H1 (cell line): ENCODE measurements at regions not wholly inside any gene's neighbourhood (a gene's known extent, or its start where the extent isn't known, plus 50 kb on each side); places are given as distances from the start of the nearest gene placed in this dataset.

Experiments used
- CTCF ChIA-PET: fragments of 300-600 bp; sonication (Branson Sonifier 250); formaldehyde crosslinking; loops from one replicate; lab custom pipeline; 2021; ENCODE audit not compliant: partially characterized antibody; lab: Charles Lee
- POLR2A ChIA-PET: fragments of 300-600 bp; sonication (Branson Sonifier 250); formaldehyde crosslinking; loops from one replicate; lab custom pipeline; 2021; ENCODE audit warnings: inconsistent platforms; ENCODE audit not compliant: partially characterized antibody; lab: Charles Lee
- DNase-seq, 2 experiments: peaks; one replicate each; pipeline versions ENCODE4 v3.0.0 to v3.0.0-alpha.2; 2010 to 2022; ENCODE audit warnings: low spot score in 2 of 2, low read depth in 1 of 2, mixed read lengths in 1 of 2
- FAIRE-seq: peaks from 2 replicates; lab custom pipeline; 2011; peaks lifted over from hg19 to GRCh38; lab: Jason Lieb, UNC
- H2AFZ ChIP-seq: 2 replicates; pipeline ENCODE4 v1.8.1; 2012; ENCODE audit warnings: low read length, inconsistent platforms
- H2AK5ac ChIP-seq: 2 replicates; pipeline ENCODE4 v1.6.1; 2013; ENCODE audit warnings: low read depth, low read length
- H2BK120ac ChIP-seq: replicated peaks from 2 replicates; pipeline ENCODE3; 2013; ENCODE audit warnings: low read depth, low read length, inconsistent platforms
- H2BK12ac ChIP-seq: 2 replicates; pipeline ENCODE4 v1.6.1; 2013; ENCODE audit warnings: low read depth, low read length
- H2BK15ac ChIP-seq: 2 replicates; pipeline ENCODE4 v1.6.1; 2013; ENCODE audit warnings: low read length
- H2BK20ac ChIP-seq: 2 replicates; pipeline ENCODE4 v1.6.1; 2013; ENCODE audit warnings: low read length
- H2BK5ac ChIP-seq: 2 replicates; pipeline ENCODE4 v1.6.1; 2013; ENCODE audit warnings: low read depth, low read length
- H3K14ac ChIP-seq: 2 replicates; pipeline ENCODE4 v1.6.1; 2013; ENCODE audit warnings: inconsistent platforms; ENCODE audit not compliant: insufficient read length
- H3K18ac ChIP-seq: 2 replicates; pipeline ENCODE4 v1.6.1; 2013; ENCODE audit warnings: low read length; ENCODE audit errors: extremely low read depth
- H3K23ac ChIP-seq: 2 replicates; pipeline ENCODE4 v1.6.1; 2013; ENCODE audit warnings: inconsistent platforms; ENCODE audit not compliant: insufficient read length
- H3K23me2 ChIP-seq: 2 replicates; pipeline ENCODE4 v1.6.1; 2013; ENCODE audit warnings: low read depth, low read length
- H3K27ac ChIP-seq: 2 replicates; pipeline ENCODE4 v1.6.1; 2011; ENCODE audit warnings: low read depth, low read length, inconsistent platforms
- H3K27me3 ChIP-seq, 4 experiments: replicated peaks in 1 of 4; 1 replicate in 1 of 4; 2 replicates in 3 of 4; pipeline versions ENCODE4 v1.6.1 to v1.8.1; 2011 to 2013; ENCODE audit warnings: low read length in 3 of 4, mild to moderate bottlenecking in 3 of 4, inconsistent platforms in 2 of 4, mixed read lengths in 2 of 4, moderate library complexity in 1 of 4; ENCODE audit not compliant: control insufficient read depth in 3 of 4, insufficient read depth in 3 of 4; ENCODE audit errors: extremely low read depth in 1 of 4
- H3K36me3 ChIP-seq, 4 experiments: 2 replicates each; pipeline versions ENCODE4 v1.6.1 to v1.8.1; 2011 to 2013; ENCODE audit warnings: mild to moderate bottlenecking in 4 of 4, low read length in 3 of 4, moderate library complexity in 2 of 4, control low read depth in 1 of 4, inconsistent platforms in 1 of 4; ENCODE audit not compliant: insufficient read depth in 4 of 4, control insufficient read depth in 2 of 4
- H3K4ac ChIP-seq: replicated peaks from 2 replicates; pipeline ENCODE3; 2013; ENCODE audit warnings: low read length, low read depth, mixed read lengths, inconsistent platforms; ENCODE audit not compliant: insufficient read length
- H3K4me1 ChIP-seq, 4 experiments: replicated peaks in 1 of 4; 1 replicate in 1 of 4; 2 replicates in 3 of 4; pipeline versions ENCODE4 v1.6.1 to v1.8.1; 2011 to 2013; ENCODE audit warnings: low read length in 3 of 4, inconsistent platforms in 2 of 4, mixed read lengths in 1 of 4; ENCODE audit not compliant: insufficient read depth in 4 of 4, control insufficient read depth in 3 of 4
- H3K4me2 ChIP-seq, 2 experiments: 2 replicates each; pipeline versions ENCODE4 v1.6.1 to v1.8.1; 2011 to 2013; ENCODE audit warnings: low read depth in 2 of 2, low read length in 2 of 2, control low read depth in 1 of 2, inconsistent platforms in 1 of 2, mild to moderate bottlenecking in 1 of 2; ENCODE audit not compliant: insufficient read depth in 1 of 2
- H3K4me3 ChIP-seq, 4 experiments: fragments of 200-600, 300-600 bp in 1 of 4; sonication (generic), shearing (Covaris generic), sonication (Bioruptor Twin) in 1 of 4; 2 replicates each; pipeline versions ENCODE4 v1.5.1 to v1.8.1; 2011 to 2016; ENCODE audit warnings: low read length in 4 of 4, low read depth in 3 of 4, control low read depth in 2 of 4, inconsistent platforms in 2 of 4, mild to moderate bottlenecking in 2 of 4, mixed read lengths in 1 of 4, moderate library complexity in 1 of 4; ENCODE audit not compliant: insufficient read depth in 2 of 4; ENCODE audit errors: extremely low read depth in 1 of 4
- H3K56ac ChIP-seq: replicated peaks from 2 replicates; pipeline ENCODE3; 2013; ENCODE audit warnings: low read depth, mild to moderate bottlenecking, mixed read lengths, low read length, inconsistent platforms; ENCODE audit not compliant: insufficient read length
- H3K79me1 ChIP-seq: 2 replicates; pipeline ENCODE4 v1.6.1; 2013; ENCODE audit warnings: low read depth, low read length, control low read depth
- H3K79me2 ChIP-seq, 2 experiments: 2 replicates each; pipeline versions ENCODE4 v1.6.1 to v1.8.1; 2012 to 2013; ENCODE audit warnings: low read length in 2 of 2, mild to moderate bottlenecking in 2 of 2, inconsistent platforms in 1 of 2; ENCODE audit not compliant: insufficient read depth in 2 of 2, control insufficient read depth in 1 of 2
- H3K9ac ChIP-seq, 4 experiments: replicated peaks in 1 of 4; 1 replicate in 1 of 4; 2 replicates in 3 of 4; pipeline versions ENCODE4 v1.6.1 to v1.8.1; 2011 to 2013; ENCODE audit warnings: low read depth in 3 of 4, low read length in 3 of 4, control low read depth in 2 of 4, mild to moderate bottlenecking in 2 of 4, moderate library complexity in 2 of 4, inconsistent platforms in 1 of 4; ENCODE audit errors: extremely low read depth in 1 of 4
- H3K9me3 ChIP-seq, 2 experiments: 2 replicates each; pipeline versions ENCODE4 v1.6.1 to v1.8.1; 2012 to 2013; ENCODE audit warnings: mild to moderate bottlenecking in 2 of 2, moderate library complexity in 2 of 2, control low read depth in 1 of 2, inconsistent platforms in 1 of 2, low read depth in 1 of 2, low read length in 1 of 2, mixed read lengths in 1 of 2; ENCODE audit not compliant: insufficient read depth in 2 of 2
- H4K20me1 ChIP-seq, 2 experiments: replicated peaks in 1 of 2; 2 replicates each; pipeline versions ENCODE3 to v1.8.1; 2011 to 2013; ENCODE audit warnings: inconsistent platforms in 2 of 2, low read length in 2 of 2, mild to moderate bottlenecking in 1 of 2; ENCODE audit not compliant: insufficient read depth in 2 of 2, control insufficient read depth in 1 of 2
- H4K5ac ChIP-seq: 2 replicates; pipeline ENCODE4 v1.6.1; 2013; ENCODE audit warnings: low read length, low read depth, mixed read lengths, inconsistent platforms; ENCODE audit not compliant: insufficient read length
- H4K8ac ChIP-seq: 2 replicates; pipeline ENCODE4 v1.8.0; 2013; ENCODE audit warnings: mild to moderate bottlenecking, moderate library complexity, low read length, inconsistent platforms; ENCODE audit not compliant: insufficient read depth; ENCODE audit errors: extremely low read depth
- H4K91ac ChIP-seq: replicated peaks from 2 replicates; pipeline ENCODE3; 2013; ENCODE audit warnings: low read length, mixed read lengths, inconsistent platforms; ENCODE audit not compliant: insufficient read length
- TAF1 ChIP-seq: IDR thresholded peaks from 2 replicates; pipeline ENCODE4 v1.6.1; 2011; ENCODE audit warnings: mild to moderate bottlenecking, low read depth, low read length
- WGBS, 2 experiments: shearing (Covaris generic) in 1 of 2; methylation state at CpG; one replicate each; pipeline versions ENCODE4 v1.1.6 to v1.1.7; 2013 to 2015; ENCODE audit warnings: low lambda C conversion rate in 2 of 2, mixed read lengths in 2 of 2, inconsistent platforms in 1 of 2, low coverage in 1 of 2, missing lambda C conversion rate in 1 of 2; ENCODE audit not compliant: insufficient replicate concordance in 2 of 2, insufficient coverage in 1 of 2, insufficient read length in 1 of 2; ENCODE audit errors: extremely low coverage in 1 of 2, missing lambda C conversion rate in 1 of 2; 5-methylcytosine and 5-hydroxymethylcytosine counted together

GRCh38 chr3:102297072-102297658, 137.7 kb upstream of the ZPLD1 start:
- POLR2A ChIA-PET = no interaction called here
- H4K8ac ChIP-seq = no peak overlapping the region
- H4K91ac ChIP-seq = no peak overlapping the region
- H3K79me1 ChIP-seq = no peaks in the 10 kb centered on the region
- no peaks in the 10 kb centered on the region for H3K9me3 ChIP-seq
- H3K4me3 ChIP-seq = no peak overlapping the region
- no peak for TF ChIP-seq TAF1
- FAIRE-seq = no peak
- H3K79me2 ChIP-seq = no peaks in the 10 kb centered on the region
- no peaks in the 10 kb centered on the region for H3K23me2 ChIP-seq
- H3K18ac ChIP-seq = no peak overlapping the region
- no peak overlapping the region for H2BK5ac ChIP-seq
- no peak overlapping the region for H3K9ac ChIP-seq
- 98% methylated on average over 3 of the region's 3 CpGs; no CpG with 5 or more reads in 1 of the 2 experiments for WGBS, 2 experiments
- no peak overlapping the region for H3K4me2 ChIP-seq
- H2AFZ ChIP-seq = no peak overlapping the region
- H3K56ac ChIP-seq = no peak overlapping the region
- H3K4ac ChIP-seq = no peak overlapping the region
- H2BK120ac ChIP-seq = no peak overlapping the region
- CTCF ChIA-PET = no interaction called here
- no peak overlapping the region for H2AK5ac ChIP-seq
- no peaks in the 10 kb centered on the region for H3K4me1 ChIP-seq
- no peak overlapping the region for H4K5ac ChIP-seq
- H2BK20ac ChIP-seq = no peak overlapping the region
- no peak overlapping the region for H3K14ac ChIP-seq
- no peak for DNase-seq
- no peaks in the 10 kb centered on the region for H4K20me1 ChIP-seq
- no peak overlapping the region for H3K23ac ChIP-seq
- H2BK15ac ChIP-seq = no peak overlapping the region
- H2BK12ac ChIP-seq = no peak overlapping the region
- no peaks in the 10 kb centered on the region for H3K27me3 ChIP-seq
- H3K27ac ChIP-seq = no peak overlapping the region
- H3K36me3 ChIP-seq = no peaks in the 10 kb centered on the region
